Epidermal melanocyte (primary cell): ENCODE measurements at regions not wholly inside any gene's neighbourhood (a gene's known extent, or its start where the extent isn't known, plus 50 kb on each side); places are given as distances from the start of the nearest gene placed in this dataset.
A peak's percentile ranks its signal among the peaks of the same experiment; 100 is the strongest.

Experiments
- DNase-seq: peaks from one replicate; pipeline ENCODE4 v3.0.0; 2011; ENCODE audit warnings: low spot score; ENCODE audit not compliant: insufficient read length

- DNase-seq, result no peak
Observed at GRCh38 chr15:29919380-29919881, 97.2 kb upstream of the TJP1 start.

GRCh38 chr15:29917600-29918597, 95.6 kb upstream of the TJP1 start:
- no peak for DNase-seq

GRCh38 chr15:29914511-29914926, 92.3 kb upstream of the TJP1 start:
- no peak for DNase-seq

- no peak for DNase-seq
Observed at GRCh38 chr15:29913528-29914135, 91.4 kb upstream of the TJP1 start.

DNA sequence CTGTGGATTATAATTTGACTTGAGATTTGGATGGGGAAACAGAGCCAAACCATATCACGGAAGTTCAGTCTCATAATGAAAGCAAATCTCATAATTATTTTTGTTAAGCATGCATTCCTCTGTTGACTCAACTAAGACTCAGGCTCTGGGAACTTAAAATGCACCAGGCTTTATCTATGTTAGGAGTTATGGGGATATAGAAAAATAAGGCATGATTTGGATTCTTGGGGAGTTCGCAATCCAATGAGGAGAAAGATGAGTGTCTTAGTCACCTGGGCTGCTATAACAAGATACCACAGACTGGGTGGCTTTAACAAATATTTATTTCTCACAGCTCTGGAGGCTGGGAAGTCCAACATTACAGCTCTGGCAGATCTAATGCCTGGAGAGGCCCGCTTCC, 89.4 kb upstream of the TJP1 start:
- no peak for DNase-seq

- no peak for DNase-seq
Observed at GRCh38 chr15:29910068-29910467, 87.8 kb upstream of the TJP1 start.

DNA sequence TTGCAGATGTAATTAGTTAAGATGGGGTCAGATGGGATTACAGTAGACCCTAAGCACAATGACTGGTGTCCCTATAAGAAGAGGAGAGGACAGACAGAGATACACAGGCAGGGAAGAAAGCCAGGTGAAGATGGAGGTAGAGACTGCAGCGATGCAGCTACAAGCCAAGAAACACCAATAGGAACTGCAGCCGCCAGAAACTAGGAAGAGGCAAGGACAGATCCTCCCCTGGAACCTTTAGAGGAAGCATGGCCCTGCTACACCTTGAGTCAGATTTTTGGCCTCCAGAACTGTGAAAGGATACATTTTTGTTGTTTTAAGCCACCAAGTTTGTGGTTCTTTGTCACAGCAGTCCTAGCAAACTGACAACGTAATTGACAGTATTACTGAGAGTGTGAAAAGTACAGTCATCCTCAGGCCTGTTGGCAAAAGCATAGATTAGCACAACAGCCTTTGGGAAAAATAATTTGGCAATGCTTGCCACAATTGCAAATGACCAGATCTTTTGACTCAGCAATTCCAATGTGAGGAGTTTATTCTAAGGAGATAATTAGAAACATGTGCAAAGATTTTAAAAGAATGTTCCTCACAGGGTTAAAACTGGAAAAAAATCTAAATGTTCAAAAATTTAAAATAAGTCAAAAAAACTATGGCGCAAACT, 82.6 kb upstream of the TJP1 start:
- DNase-seq, result no peak

DNA sequence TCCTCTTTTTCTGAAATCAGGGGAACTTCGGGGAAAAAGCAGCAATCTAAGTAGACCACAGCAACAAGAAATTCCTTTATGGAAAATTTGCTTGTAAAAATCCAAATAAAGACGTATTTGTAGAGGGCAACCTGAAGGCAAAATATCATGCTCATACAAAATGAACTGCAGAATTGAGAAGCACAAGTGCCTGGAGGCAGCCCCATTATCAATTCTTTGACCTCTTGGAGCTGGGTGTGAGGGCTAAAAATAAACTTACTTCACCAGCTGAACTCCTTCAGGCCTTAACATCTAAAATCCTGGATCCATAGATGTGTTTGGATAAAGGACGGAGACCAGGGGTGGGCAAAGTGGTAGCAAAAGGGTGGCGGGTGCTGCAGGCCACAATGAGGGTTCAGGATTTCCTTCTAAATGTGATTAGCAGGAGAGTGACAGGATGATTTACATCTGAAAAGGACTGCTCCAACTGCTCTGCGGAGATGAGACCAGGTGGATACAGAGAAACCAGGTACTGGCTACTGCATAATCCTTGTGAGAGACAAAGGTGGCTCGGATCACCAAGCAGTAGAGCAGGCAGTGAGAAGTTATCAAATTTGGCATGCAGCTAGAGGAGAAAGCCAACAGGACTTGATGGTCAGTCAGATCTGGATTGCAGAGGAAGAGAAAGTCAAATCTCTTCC, 81.7 kb upstream of the TJP1 start:
- peak; percentile 63 for DNase-seq

DNA sequence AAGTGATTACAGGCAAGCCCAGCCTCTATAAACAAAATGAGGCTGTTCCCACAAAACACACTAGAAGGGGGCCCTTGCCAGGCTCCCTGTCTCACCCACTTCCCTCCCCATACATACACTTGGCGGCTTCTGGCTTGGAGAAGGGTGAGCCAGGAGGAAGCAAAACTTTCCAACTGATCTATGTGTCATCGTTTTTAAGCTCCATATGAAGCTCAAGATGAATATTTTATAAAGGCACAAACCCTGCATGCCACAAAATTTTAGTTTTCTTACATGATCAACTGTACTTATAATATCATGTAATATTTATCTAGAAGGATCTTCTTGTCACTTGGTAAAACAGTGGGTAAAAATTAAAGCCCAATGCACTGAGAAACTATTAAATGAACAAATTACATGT, 80.8 kb upstream of the TJP1 start:
- no peak for DNase-seq

DNA sequence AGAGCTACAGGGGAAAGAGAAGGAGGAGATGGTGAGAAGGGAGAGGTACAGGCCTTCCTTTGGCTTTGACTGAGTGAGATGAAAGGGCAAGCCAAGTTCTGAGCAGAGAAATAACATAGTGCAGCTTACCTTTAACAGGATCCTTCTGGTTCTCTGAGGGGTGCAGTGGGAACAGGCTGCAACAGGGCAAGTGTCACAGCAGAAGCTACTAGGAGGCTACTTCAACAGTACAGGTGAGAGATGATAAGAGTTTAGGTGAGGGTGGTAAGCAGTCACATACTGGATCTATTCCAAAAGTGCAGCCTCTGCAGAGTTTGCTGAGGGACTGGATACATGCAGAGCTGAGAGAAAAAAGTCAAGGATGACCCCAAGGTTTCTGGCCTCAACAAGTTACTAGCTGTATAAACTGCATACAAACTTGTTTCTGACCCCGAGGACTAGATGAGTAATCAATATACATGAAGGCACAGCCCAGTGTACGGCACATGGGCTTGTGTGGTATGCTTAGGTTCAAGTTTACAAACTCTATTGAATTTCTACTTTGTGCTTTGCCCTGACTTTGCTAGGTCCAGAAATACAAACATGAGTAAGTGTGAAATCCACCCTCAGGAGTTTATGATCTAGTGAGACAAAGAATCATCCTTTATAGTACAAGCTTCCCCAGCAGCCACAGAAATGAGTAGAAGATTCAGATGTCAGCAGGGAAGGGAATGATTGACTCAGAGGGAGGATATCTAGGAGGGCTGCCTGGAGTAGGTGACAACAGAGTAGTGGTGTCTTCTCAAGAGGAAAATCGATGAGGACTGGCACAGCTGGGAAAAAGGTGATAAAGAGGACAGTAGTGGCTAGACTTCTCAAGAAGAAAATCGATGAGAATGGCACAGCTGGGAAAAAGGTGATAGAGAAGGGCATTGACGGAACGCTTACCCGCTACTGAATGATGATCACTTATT, 78.2 kb upstream of the TJP1 start:
- DNase-seq, result no peak

DNA sequence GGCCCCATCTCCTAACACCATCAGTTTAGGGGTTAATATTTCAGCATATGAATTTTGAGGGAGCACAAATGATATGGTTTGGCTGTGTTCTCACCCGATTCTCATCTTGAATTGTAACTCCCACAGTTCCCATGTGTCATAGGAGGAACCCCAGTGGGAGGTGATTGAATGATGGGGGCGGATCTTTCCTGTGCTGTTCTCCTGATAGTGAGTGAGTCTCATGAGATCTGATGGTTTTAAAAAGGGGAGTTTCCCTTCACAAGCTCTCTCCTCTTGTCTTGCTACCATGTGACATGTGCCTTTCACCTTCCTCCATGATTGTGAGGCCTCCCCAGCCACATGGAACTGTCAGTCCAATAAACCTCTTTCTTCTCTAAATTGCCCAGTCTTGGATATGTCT, 73.8 kb upstream of the TJP1 start:
- no peak for DNase-seq

DNA sequence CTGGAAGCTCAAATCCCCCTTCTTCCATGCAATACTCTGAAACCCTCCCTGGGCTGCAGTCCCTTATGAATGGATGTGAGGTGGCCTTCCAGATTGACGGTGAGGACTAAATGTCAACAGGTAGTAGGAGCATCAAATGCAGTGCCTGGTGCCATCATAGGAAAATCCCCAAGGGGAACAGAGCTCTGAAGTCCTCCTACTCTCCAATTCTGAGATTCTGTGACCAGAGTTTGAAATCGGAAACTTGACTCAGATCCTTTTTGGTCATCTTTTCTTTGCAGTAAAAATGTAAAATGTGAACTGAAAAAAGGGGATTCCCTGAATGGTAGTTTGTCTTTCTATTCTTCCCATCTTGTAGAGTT, 68.8 kb upstream of the TJP1 start:
- no peak for DNase-seq

DNA sequence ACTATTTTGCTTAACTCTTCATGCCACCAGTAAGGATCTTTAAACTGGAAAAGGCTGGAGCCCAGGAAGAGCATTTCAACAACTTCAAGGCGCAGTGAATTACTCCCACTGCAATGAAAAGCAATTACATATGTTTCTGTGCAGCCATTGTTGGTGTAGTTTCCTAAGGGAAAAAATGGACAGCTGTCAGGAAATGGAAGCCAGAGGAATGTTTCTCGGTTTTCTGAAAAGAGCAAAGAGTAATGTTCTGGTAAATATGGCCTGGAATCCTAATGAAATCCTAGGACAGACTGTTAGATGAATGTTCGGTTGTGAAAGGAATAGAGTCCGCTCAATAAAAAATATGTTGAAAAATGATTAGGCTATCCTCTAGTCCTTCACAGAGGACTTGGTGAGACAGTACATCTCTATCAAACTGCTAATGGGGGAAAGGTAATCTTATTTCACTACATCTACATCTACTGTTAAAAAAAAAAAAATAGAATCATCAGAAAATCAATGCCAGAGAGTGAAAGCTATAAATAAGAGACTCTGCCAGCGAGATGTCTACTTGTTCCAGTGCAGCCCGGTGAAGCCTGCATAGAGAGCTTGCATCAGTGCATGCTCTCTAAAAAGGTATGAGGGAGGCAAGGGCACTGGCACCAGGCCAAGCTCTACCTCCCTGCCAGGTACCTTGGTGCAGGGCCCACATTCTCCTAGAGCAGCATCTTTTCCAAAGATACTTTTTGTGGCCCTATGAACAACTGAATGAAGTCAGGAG, 68.2 kb upstream of the TJP1 start:
- no peak for DNase-seq

DNA sequence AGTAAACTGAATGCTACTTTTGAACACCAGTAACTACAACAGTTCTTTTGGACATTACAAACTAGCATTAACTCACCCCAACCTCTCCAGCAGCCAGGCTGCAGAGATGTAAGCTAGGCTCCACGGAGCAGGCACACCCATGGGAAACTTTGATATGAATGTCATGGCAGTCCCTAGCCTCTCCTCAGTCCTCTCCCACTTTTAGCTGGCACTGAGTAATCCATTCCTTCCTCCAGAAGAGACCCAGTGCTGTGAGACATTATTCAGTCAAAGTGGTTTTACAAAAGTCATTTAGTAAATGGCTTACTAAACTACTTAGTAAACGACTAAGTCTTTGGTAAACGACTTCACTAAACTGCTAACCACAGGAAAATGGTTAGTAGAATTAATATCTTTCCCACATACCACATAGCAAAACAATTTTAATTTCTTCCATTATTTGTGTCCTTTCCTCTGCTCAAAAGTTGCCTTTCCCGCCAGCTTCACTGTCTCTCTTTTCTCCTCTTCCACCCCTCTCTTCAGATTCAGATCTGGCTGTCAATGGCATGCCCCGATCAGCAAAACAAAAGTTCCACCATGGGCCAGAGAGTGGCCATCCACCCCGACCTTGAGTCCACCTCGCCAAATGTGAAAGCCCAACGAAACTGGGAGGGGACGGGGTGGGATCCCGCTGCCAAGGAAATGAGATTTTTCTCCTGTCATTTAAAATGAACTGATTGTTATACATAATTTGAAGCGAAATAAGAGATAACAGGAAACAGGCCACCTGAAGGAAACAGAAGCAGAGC, 67.5 kb upstream of the TJP1 start:
- no peak for DNase-seq

- no peak for DNase-seq
Observed at GRCh38 chr15:29888646-29889045, 66.4 kb upstream of the TJP1 start.

DNA sequence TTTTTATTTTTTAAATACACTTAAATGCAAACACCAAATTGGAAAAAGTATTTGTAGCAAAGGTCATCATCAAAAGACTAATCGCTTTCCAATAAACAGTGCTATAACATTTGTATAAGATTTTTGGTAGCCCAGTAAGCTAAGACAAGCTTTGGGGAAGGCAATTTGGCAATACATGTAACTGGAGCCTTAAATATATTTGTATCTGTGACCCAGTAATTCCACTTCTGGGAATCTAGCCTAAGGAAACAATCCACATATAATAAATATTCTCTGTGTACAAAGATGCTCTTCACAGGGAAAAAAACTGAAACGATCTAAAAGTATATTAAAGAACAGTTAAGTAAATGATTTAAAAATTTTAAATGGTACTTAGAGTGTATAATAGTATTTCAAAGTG, 65.5 kb upstream of the TJP1 start:
- DNase-seq, result no peak

- no peak for DNase-seq
Observed at GRCh38 chr15:29885183-29885582, 62.9 kb upstream of the TJP1 start.

GRCh38 chr15:29883126-29883525, 60.9 kb upstream of the TJP1 start:
- no peak for DNase-seq

DNA sequence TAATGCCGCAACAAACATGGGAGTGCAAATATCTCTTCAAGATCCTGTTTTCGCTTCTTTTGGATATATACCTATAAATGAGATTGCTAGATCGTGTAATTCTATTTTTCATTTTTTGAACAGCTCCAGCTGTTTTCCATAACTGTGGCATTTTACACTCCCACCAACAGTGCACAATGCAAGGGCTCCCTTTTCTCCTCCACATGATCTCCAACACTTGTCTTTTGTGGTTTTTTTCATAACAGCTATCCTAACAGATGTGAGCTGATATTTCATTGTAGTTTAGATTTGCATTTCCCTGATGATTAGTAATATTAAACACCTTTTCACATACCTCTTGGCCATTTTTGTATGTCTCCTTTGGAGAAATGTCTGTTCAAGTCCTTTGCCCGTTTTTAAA, 58.6 kb upstream of the TJP1 start:
- DNase-seq, result no peak
